8988T (cell line): ENCODE measurements at regions not wholly inside any gene's neighbourhood (a gene's known extent, or its start where the extent isn't known, plus 50 kb on each side); places are given as distances from the start of the nearest gene placed in this dataset.
"Not testable (repeated sequence)": the region's sequence is repeated elsewhere in the genome, so short reads cannot be mapped to it uniquely, and the experiment has no call there.

ENCODE experiments used
- DNase-seq: peaks from one replicate; pipeline ENCODE4 v3.0.0; 2011

GRCh38 chr18:39454866-39455265, 1889.3 kb upstream of the CELF4 start:
- DNase-seq, result no peak

- DNase-seq, result no peak
Observed at GRCh38 chr18:39453882-39454281, 1888.3 kb upstream of the CELF4 start.

GRCh38 chr18:39453356-39453755, 1887.8 kb upstream of the CELF4 start:
- no peak for DNase-seq

GRCh38 chr18:39450958-39451357, 1885.4 kb upstream of the CELF4 start:
- DNase-seq, result no peak

GRCh38 chr18:39449566-39449965, 1884.0 kb upstream of the CELF4 start:
- DNase-seq, result no peak

- no peak for DNase-seq
Observed at GRCh38 chr18:39448942-39449341, 1883.3 kb upstream of the CELF4 start.

- DNase-seq, result not testable (repeated sequence)
Observed at GRCh38 chr18:39444957-39445356, 1879.4 kb upstream of the CELF4 start.

- no peak for DNase-seq
Observed at GRCh38 chr18:39441648-39442047, 1876.0 kb upstream of the CELF4 start.

GRCh38 chr18:39435996-39436395, 1870.4 kb upstream of the CELF4 start:
- DNase-seq, result no peak

- DNase-seq, result no peak
Observed at GRCh38 chr18:39435209-39435608, 1869.6 kb upstream of the CELF4 start.

- DNase-seq, result no peak
Observed at GRCh38 chr18:39434223-39434920, 1868.8 kb upstream of the CELF4 start.

GRCh38 chr18:39425172-39425850, 1859.7 kb upstream of the CELF4 start:
- no peak for DNase-seq

GRCh38 chr18:39424261-39424660, 1858.7 kb upstream of the CELF4 start:
- no peak for DNase-seq

- DNase-seq, result no peak
Observed at GRCh38 chr18:39421276-39421675, 1855.7 kb upstream of the CELF4 start.

GRCh38 chr18:39419315-39419714, 1853.7 kb upstream of the CELF4 start:
- no peak for DNase-seq

- DNase-seq, result no peak
Observed at GRCh38 chr18:39415471-39415870, 1849.9 kb upstream of the CELF4 start.

- DNase-seq, result no peak
Observed at GRCh38 chr18:39414009-39414700, 1848.6 kb upstream of the CELF4 start.

- no peak for DNase-seq
Observed at GRCh38 chr18:39406941-39407340, 1841.3 kb upstream of the CELF4 start.

GRCh38 chr18:39403121-39403520, 1837.5 kb upstream of the CELF4 start:
- no peak for DNase-seq

GRCh38 chr18:39399662-39400061, 1834.1 kb upstream of the CELF4 start:
- DNase-seq, result no peak

- DNase-seq, result no peak
Observed at GRCh38 chr18:39396168-39396567, 1830.6 kb upstream of the CELF4 start.

- DNase-seq, result no peak
Observed at GRCh38 chr18:39389800-39390379, 1824.3 kb upstream of the CELF4 start.

GRCh38 chr18:39380866-39381265, 1815.3 kb upstream of the CELF4 start:
- no peak for DNase-seq
